ENCODE measurements at regions not wholly inside any gene's neighbourhood (a gene's known extent, or its start where the extent isn't known, plus 50 kb on each side); places are given as distances from the start of the nearest gene placed in this dataset.

DNA sequence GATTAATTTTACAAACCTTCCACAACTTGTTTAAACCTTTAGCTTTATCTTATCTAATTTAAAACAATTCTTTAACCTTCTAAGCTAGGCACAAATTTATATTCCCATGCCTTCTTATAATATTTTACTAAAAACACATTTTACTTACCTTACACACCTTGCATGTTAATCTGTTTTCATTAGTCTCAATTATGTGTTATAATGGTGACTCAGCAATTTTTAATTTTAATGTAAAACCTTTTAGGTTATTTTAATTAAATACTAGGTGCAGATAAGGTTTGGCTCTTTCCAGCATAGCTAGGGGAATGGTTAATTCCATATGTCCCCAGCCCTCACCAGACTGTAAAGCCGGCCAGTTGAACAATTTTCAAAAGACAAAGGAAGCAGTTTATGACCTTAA, 264.6 kb upstream of the SGO1 start:
- TF ChIP-seq, protein P1, sequence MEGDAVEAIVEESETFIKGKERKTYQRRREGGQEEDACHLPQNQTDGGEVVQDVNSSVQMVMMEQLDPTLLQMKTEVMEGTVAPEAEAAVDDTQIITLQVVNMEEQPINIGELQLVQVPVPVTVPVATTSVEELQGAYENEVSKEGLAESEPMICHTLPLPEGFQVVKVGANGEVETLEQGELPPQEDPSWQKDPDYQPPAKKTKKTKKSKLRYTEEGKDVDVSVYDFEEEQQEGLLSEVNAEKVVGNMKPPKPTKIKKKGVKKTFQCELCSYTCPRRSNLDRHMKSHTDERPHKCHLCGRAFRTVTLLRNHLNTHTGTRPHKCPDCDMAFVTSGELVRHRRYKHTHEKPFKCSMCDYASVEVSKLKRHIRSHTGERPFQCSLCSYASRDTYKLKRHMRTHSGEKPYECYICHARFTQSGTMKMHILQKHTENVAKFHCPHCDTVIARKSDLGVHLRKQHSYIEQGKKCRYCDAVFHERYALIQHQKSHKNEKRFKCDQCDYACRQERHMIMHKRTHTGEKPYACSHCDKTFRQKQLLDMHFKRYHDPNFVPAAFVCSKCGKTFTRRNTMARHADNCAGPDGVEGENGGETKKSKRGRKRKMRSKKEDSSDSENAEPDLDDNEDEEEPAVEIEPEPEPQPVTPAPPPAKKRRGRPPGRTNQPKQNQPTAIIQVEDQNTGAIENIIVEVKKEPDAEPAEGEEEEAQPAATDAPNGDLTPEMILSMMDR (conservative IDR thresholded peaks at IDR 0.05 in 1 of 2, IDR thresholded peaks at IDR 0.05 in 1 of 2; ENCODE audit: extremely low read depth in 1 of 2, insufficient read depth in 1 of 2, low read depth in 1 of 2, low read length in 2 of 2): no peak
- TF ChIP-seq EZH2 (IDR thresholded peaks at IDR 0.05; ENCODE audit: borderline replicate concordance, low read length): no peak

All from mammary epithelial cell (primary cell).